Retinal pigment epithelial cell (primary cell): ENCODE measurements at regions not wholly inside any gene's neighbourhood (a gene's known extent, or its start where the extent isn't known, plus 50 kb on each side); places are given as distances from the start of the nearest gene placed in this dataset.

Experiments
- DNase-seq: peaks from one replicate; pipeline ENCODE4 v3.0.0-alpha.2; 2010; ENCODE audit warnings: low read depth
- H3K4me3 ChIP-seq: 2 replicates; pipeline ENCODE4 v1.5.1; 2011; ENCODE audit warnings: mild to moderate bottlenecking, low read length, control low read depth, moderate library complexity
- CTCF ChIP-seq: conservative IDR thresholded peaks from 2 replicates; pipeline ENCODE4 v1.5.1; 2011; ENCODE audit warnings: low read depth, low read length, control low read depth, inconsistent platforms

- DNase-seq, result no peak
- H3K4me3 ChIP-seq, result no peak overlapping the region
- no peak for TF ChIP-seq CTCF
These were observed 52.4 kb upstream of the GOLGA8J start for GRCh38 chr15:30030345-30030744.

- no peak for TF ChIP-seq CTCF
- peak; percentile 63 for DNase-seq
- no peak overlapping the region for H3K4me3 ChIP-seq
These were observed 58.9 kb upstream of the GOLGA8J start for GRCh38 chr15:30023798-30024295.

- no peak overlapping the region for H3K4me3 ChIP-seq
- DNase-seq, result no peak
- TF ChIP-seq CTCF, result no peak
These were observed 72.0 kb upstream of the GOLGA8J start for GRCh38 chr15:30010746-30011145.

GRCh38 chr15:30008156-30008555 lies 74.6 kb upstream of the GOLGA8J start:
- TF ChIP-seq CTCF, result no peak
- H3K4me3 ChIP-seq, result no peak overlapping the region
- peak; percentile 17 for DNase-seq

GRCh38 chr15:30001602-30002001 lies 81.2 kb upstream of the GOLGA8J start:
- DNase-seq, result peak; percentile 13

GRCh38 chr15:29998033-29998432 lies 84.7 kb upstream of the GOLGA8J start:
- DNase-seq, result no peak
- no peak for TF ChIP-seq CTCF
- H3K4me3 ChIP-seq, result no peak overlapping the region

More at GRCh38 chr15:30001602-30002001, 81.2 kb upstream of the GOLGA8J start:
- TF ChIP-seq CTCF, result no peak
- no peak overlapping the region for H3K4me3 ChIP-seq

- no peak for DNase-seq
- H3K4me3 ChIP-seq, result no peak overlapping the region
- TF ChIP-seq CTCF, result no peak
These were observed 85.3 kb upstream of the GOLGA8J start for GRCh38 chr15:29997499-29997898.
